Activated T-cell treated with anti-CD3 and anti-CD28 coated beads, Interleukin-2, amount 50 U/mL, for 24 hours (primary cell): ENCODE measurements at regions not wholly inside any gene's neighbourhood (a gene's known extent, or its start where the extent isn't known, plus 50 kb on each side); places are given as distances from the start of the nearest gene placed in this dataset.

Source experiments
- DNase-seq: peaks from one replicate; pipeline ENCODE4 v3.0.0-alpha.2; 2020
- H3K27ac Mint-ChIP-seq: 2 replicates; pipeline ENCODE4 v1.8.0; 2020; ENCODE audit warnings: mild to moderate bottlenecking, mixed read lengths
- H3K27me3 Mint-ChIP-seq: 2 replicates; pipeline ENCODE4 v1.8.0; 2020; ENCODE audit warnings: mixed read lengths
- H3K36me3 Mint-ChIP-seq: 2 replicates; pipeline ENCODE4 v1.8.0; 2020; ENCODE audit warnings: low read depth, mixed read lengths
- H3K4me1 Mint-ChIP-seq: 2 replicates; pipeline ENCODE4 v1.8.0; 2020; ENCODE audit warnings: low read depth, mixed read lengths
- H3K4me3 Mint-ChIP-seq: 2 replicates; pipeline ENCODE4 v1.8.0; 2020; ENCODE audit warnings: mild to moderate bottlenecking, moderate library complexity, mixed read lengths
- H3K9me3 Mint-ChIP-seq: 2 replicates; pipeline ENCODE4 v1.8.0; 2020; ENCODE audit warnings: mixed read lengths

- DNase-seq: no peak
Observed at GRCh38 chr17:71163121-71163812, 957.6 kb upstream of the SOX9 start.

GRCh38 chr17:71163813-71164122 is 957.1 kb upstream of the SOX9 start:
- no peak for DNase-seq
- Mint-ChIP-seq H3K36me3 (no peaks in the 10 kb centered on the region), H3K27me3 (no peaks in the 10 kb centered on the region), H3K9me3 (peaks cover 2% of the 10 kb centered on the region), H3K4me3 (no peak overlapping the region), H3K4me1 (no peaks in the 10 kb centered on the region), H3K27ac (no peak overlapping the region)

More at GRCh38 chr17:71163121-71163812, 957.6 kb upstream of the SOX9 start:
- Mint-ChIP-seq H3K36me3 (no peaks in the 10 kb centered on the region), H3K4me3 (no peak overlapping the region), H3K27me3 (no peaks in the 10 kb centered on the region), H3K4me1 (no peaks in the 10 kb centered on the region), H3K27ac (no peak overlapping the region), H3K9me3 (no peaks in the 10 kb centered on the region)

DNA sequence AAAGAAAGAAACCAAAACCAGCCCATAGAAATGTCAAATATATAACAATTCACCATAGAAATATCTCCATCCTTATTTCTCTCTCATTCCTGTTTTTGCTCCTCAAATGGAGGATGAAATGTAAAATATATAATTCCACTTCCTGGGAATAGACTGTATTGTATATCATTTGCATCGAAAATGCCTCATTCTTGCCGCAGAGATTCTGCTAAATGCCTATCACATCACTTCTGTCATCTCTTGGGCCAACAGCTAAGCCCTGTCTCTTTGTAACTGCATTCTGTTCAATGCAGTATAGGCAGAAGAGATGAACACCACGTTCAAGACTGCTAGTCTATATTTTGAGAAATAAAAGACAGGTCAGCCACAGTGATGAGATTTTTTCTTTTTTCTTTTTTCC is 956.3 kb upstream of the SOX9 start:
- no peaks in the 10 kb centered on the region for H3K36me3 Mint-ChIP-seq
- peaks cover 2% of the 10 kb centered on the region for H3K9me3 Mint-ChIP-seq
- no peak overlapping the region for H3K4me3 Mint-ChIP-seq
- H3K4me1 Mint-ChIP-seq: no peaks in the 10 kb centered on the region
- no peak overlapping the region for H3K27ac Mint-ChIP-seq
- DNase-seq: no peak
- H3K27me3 Mint-ChIP-seq: no peaks in the 10 kb centered on the region

DNA sequence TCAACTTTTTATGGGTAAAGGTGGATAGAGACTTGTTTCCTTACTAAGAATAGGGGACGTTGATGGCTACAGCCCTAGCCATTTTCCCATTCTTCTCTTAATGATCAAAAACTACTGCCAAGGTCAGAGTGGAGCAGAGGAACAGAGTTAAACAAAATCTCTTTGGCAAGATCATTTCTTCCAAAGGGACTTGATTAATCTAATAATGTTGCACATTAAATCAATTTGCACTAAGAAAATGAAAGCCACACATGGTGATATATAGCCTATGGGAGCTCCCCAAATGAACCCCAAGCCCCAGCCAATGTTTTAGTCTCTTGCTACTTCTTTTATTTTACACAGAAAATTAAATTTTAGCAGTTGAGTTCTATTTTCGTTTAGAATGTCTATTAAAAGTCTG is 954.5 kb upstream of the SOX9 start:
- Mint-ChIP-seq H3K27me3 (no peaks in the 10 kb centered on the region), H3K36me3 (no peaks in the 10 kb centered on the region), H3K9me3 (peaks cover 2% of the 10 kb centered on the region), H3K4me3 (no peak overlapping the region), H3K27ac (no peak overlapping the region), H3K4me1 (no peaks in the 10 kb centered on the region)
- no peak for DNase-seq

- Mint-ChIP-seq H3K4me1 (no peaks in the 10 kb centered on the region), H3K27ac (no peak overlapping the region), H3K27me3 (no peaks in the 10 kb centered on the region), H3K4me3 (no peak overlapping the region), H3K9me3 (peaks cover 2% of the 10 kb centered on the region), H3K36me3 (no peaks in the 10 kb centered on the region)
- no peak for DNase-seq
Observed at GRCh38 chr17:71168053-71168741, 952.6 kb upstream of the SOX9 start.

DNA sequence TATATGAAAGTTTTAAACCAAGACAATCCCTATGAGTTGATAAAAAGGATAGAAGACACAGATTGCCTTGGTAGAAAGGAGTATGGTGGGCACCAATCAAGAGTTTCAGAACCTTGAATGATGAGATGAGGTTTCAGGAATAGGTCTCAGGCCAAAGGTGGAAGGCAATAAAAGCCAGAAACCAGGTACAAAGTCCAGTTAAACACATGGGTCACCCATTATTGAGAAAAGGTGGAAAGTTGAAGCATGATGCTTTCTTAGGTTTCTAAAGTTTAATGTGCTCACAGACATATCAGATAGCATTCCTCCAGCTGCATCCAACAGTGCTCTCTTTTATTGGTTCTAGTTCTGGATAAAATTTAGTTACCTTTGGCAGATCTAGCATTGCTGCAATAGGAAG is 950.8 kb upstream of the SOX9 start:
- no peak for DNase-seq
- Mint-ChIP-seq H3K27me3 (no peaks in the 10 kb centered on the region), H3K36me3 (no peaks in the 10 kb centered on the region), H3K9me3 (peaks cover 2% of the 10 kb centered on the region), H3K4me1 (no peaks in the 10 kb centered on the region), H3K27ac (no peak overlapping the region), H3K4me3 (no peak overlapping the region)

DNA sequence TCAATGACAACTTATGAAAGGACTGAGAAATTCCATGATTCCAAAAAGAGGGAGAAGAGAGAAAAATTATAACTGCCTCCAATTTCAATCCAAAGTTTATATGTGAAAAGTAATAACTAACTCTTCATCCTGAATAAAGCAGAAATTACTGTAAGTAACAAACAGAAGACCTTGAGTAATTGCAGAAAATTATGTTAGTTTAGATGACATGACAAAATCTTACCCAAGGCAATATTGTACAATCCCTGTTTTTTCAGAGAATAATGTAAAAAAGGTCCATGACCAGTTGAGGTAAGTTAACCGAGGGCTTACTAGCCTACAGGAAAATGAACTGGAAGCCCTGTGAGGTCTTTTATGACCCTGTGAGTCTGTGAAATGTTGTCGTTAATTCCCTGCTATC is 949.5 kb upstream of the SOX9 start:
- DNase-seq: no peak
- Mint-ChIP-seq H3K27ac (no peak overlapping the region), H3K27me3 (no peaks in the 10 kb centered on the region), H3K4me3 (no peak overlapping the region), H3K9me3 (peaks cover 4% of the 10 kb centered on the region), H3K4me1 (no peaks in the 10 kb centered on the region), H3K36me3 (no peaks in the 10 kb centered on the region)

DNA sequence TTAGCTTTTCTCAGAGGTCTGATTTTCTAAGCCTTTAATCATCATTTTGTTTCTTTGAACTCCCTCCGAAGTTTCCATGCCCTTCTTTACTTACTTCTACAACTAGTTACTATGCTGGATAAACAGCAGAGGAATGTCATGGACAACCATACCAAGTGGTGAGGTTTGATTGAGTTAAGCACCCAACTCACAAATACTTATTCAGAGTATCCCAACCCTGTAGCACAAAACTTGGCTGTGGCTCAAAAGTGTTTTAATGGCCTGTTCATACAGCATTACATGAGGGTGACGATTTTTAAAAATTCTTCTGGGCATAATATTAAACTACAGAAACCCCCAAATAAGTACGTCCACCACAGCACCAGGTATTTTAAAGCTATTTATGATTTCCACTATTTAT is 946.8 kb upstream of the SOX9 start:
- Mint-ChIP-seq H3K36me3 (no peaks in the 10 kb centered on the region), H3K9me3 (peaks cover 2% of the 10 kb centered on the region), H3K4me1 (no peaks in the 10 kb centered on the region), H3K4me3 (no peak overlapping the region), H3K27ac (no peak overlapping the region), H3K27me3 (no peaks in the 10 kb centered on the region)
- DNase-seq: no peak

- no peak overlapping the region for H3K4me3 Mint-ChIP-seq
- no peak overlapping the region for H3K27ac Mint-ChIP-seq
- no peaks in the 10 kb centered on the region for H3K27me3 Mint-ChIP-seq
- H3K36me3 Mint-ChIP-seq: no peaks in the 10 kb centered on the region
- DNase-seq: no peak
- H3K9me3 Mint-ChIP-seq: peaks cover 2% of the 10 kb centered on the region
- H3K4me1 Mint-ChIP-seq: no peaks in the 10 kb centered on the region
Observed at GRCh38 chr17:71176331-71176730, 944.5 kb upstream of the SOX9 start.

GRCh38 chr17:71176928-71177443 is 943.8 kb upstream of the SOX9 start:
- no peak overlapping the region for H3K4me3 Mint-ChIP-seq
- no peaks in the 10 kb centered on the region for H3K36me3 Mint-ChIP-seq
- DNase-seq: no peak

DNA sequence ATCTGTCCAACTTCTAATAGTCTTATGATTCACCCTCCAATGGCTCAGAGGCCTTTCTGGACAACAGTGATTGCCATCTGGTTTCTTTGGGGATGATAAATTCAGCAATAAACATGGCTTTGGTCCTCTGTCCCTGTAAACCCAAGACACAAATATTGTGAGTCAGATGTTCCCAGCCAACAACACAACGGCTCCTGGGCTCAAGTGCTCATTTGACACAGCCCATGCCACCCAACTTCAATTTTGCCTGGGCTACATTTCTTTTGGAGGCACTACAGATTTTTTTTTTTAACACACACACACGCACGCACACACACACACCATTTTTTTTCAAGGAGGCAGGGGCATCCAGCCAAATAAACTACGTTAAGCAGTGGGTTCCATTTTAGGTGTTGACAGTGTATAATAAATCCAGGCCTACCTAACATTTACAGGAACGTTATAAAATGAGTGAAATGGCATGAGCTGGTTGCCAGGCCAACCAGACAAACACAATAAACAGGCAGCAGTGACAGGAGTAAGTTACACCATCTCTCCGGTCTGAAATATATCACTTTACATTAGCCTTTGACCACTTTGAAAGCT is 939.9 kb upstream of the SOX9 start:
- no peak overlapping the region for H3K4me3 Mint-ChIP-seq
- H3K27me3 Mint-ChIP-seq: no peaks in the 10 kb centered on the region

More at GRCh38 chr17:71176928-71177443, 943.8 kb upstream of the SOX9 start:
- H3K9me3 Mint-ChIP-seq: peaks cover 2% of the 10 kb centered on the region
- H3K27ac Mint-ChIP-seq: no peak overlapping the region
- no peaks in the 10 kb centered on the region for H3K27me3 Mint-ChIP-seq
- H3K4me1 Mint-ChIP-seq: no peaks in the 10 kb centered on the region

GRCh38 chr17:71183066-71183660 is 937.7 kb upstream of the SOX9 start:
- Mint-ChIP-seq H3K36me3 (no peaks in the 10 kb centered on the region), H3K27ac (no peak overlapping the region), H3K4me1 (no peaks in the 10 kb centered on the region), H3K27me3 (no peaks in the 10 kb centered on the region), H3K9me3 (peaks cover 2% of the 10 kb centered on the region), H3K4me3 (no peak overlapping the region)
- DNase-seq: no peak

More for the DNA sequence above, 939.9 kb upstream of the SOX9 start:
- no peak for DNase-seq
- Mint-ChIP-seq H3K27ac (no peak overlapping the region), H3K9me3 (peaks cover 1% of the 10 kb centered on the region), H3K4me1 (no peaks in the 10 kb centered on the region), H3K36me3 (no peaks in the 10 kb centered on the region)

DNA sequence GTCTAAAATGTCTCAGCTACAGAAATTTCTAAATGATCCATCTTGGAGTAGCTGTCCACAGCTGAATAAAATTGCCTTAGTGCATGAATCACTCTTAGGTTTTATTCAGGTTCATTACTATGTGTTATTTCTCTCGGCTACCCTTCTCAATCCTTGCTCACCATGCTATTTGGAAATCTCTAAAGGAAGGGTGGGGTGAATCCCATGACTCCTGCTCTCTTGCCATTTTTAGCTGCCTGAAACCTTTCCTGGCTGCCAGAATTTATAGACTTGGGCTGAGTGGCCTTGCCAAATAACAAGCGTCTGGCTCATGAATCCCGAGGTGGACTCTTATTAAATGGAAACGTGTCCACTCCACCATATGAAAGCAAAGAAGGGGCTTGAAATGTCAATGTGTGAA is 936.1 kb upstream of the SOX9 start:
- Mint-ChIP-seq H3K36me3 (no peaks in the 10 kb centered on the region), H3K9me3 (peaks cover 2% of the 10 kb centered on the region), H3K4me3 (no peak overlapping the region), H3K4me1 (no peaks in the 10 kb centered on the region), H3K27ac (no peak overlapping the region), H3K27me3 (no peaks in the 10 kb centered on the region)
- no peak for DNase-seq

- Mint-ChIP-seq H3K27me3 (no peaks in the 10 kb centered on the region), H3K4me1 (no peaks in the 10 kb centered on the region), H3K27ac (no peak overlapping the region), H3K4me3 (no peak overlapping the region), H3K36me3 (no peaks in the 10 kb centered on the region), H3K9me3 (peaks cover 4% of the 10 kb centered on the region)
- DNase-seq: no peak
Observed at GRCh38 chr17:71187145-71187878, 933.5 kb upstream of the SOX9 start.
